ENCODE measurements at regions not wholly inside any gene's neighbourhood (a gene's known extent, or its start where the extent isn't known, plus 50 kb on each side); places are given as distances from the start of the nearest gene placed in this dataset.
"Not testable (repeated sequence)": the region's sequence is repeated elsewhere in the genome, so short reads cannot be mapped to it uniquely, and the experiment has no call there.

DNA sequence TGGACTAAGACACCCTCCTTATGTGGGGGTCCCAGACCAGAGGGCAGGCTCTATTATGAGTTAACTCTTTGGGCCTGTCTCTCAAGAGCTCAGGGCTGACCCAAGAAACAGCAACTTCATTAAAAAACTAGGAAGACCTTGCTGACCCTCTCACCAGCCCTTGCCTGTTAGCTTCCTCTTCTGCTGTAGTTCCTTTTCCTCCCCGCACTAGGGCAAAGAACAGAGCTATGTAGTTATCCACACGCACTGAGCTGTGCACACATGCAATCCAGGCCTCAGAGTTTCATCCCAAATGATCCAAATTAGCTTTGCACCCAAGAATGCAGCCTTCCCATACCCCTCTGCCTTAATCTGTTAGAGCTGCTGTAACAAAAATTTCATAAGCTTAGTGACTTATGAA, 539.6 kb upstream of the CADM1 start:
- H3K4me3 ChIP-seq (ENCODE audit: control insufficient read depth, low read depth, low read length) = no peak overlapping the region
- DNase-seq (ENCODE audit: low read depth) = no peak
- TF ChIP-seq, protein P1, sequence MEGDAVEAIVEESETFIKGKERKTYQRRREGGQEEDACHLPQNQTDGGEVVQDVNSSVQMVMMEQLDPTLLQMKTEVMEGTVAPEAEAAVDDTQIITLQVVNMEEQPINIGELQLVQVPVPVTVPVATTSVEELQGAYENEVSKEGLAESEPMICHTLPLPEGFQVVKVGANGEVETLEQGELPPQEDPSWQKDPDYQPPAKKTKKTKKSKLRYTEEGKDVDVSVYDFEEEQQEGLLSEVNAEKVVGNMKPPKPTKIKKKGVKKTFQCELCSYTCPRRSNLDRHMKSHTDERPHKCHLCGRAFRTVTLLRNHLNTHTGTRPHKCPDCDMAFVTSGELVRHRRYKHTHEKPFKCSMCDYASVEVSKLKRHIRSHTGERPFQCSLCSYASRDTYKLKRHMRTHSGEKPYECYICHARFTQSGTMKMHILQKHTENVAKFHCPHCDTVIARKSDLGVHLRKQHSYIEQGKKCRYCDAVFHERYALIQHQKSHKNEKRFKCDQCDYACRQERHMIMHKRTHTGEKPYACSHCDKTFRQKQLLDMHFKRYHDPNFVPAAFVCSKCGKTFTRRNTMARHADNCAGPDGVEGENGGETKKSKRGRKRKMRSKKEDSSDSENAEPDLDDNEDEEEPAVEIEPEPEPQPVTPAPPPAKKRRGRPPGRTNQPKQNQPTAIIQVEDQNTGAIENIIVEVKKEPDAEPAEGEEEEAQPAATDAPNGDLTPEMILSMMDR (conservative IDR thresholded peaks at IDR 0.05; ENCODE audit: control insufficient read depth, insufficient read depth, low read depth, low read length) = no peak

DNA sequence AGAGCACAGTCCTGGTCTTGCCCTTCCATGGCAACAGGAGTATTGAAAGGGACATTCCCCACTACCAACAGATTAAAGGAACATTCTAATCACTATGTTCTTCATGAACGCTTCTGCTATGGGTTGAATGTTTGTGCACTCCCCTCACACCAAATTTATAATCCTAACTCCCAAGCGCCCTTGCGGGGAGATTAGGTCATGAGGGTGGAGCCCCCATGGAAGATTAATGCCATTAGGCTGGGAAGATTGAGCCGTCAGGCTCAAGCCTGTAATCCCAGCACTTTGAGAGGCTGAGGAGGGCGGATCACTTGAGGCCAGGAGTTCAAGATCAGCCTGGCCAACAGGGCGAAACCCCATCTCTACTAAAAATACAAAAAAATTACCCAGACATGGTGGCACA, 538.8 kb upstream of the CADM1 start:
- not testable (repeated sequence) for H3K4me3 ChIP-seq (ENCODE audit: control insufficient read depth, low read depth, low read length); DNase-seq (ENCODE audit: low read depth)

GRCh38 chr11:116042146-116042545, 537.9 kb upstream of the CADM1 start:
- TF ChIP-seq, protein P1 (conservative IDR thresholded peaks at IDR 0.05; ENCODE audit: control insufficient read depth, insufficient read depth, low read depth, low read length) = no peak
- DNase-seq (ENCODE audit: low read depth) = no peak
- no peak overlapping the region for H3K4me3 ChIP-seq (ENCODE audit: control insufficient read depth, low read depth, low read length)

- no peak for DNase-seq (ENCODE audit: low read depth)
- H3K4me3 ChIP-seq (ENCODE audit: control insufficient read depth, low read depth, low read length) = no peak overlapping the region
- TF ChIP-seq, protein P1 (conservative IDR thresholded peaks at IDR 0.05; ENCODE audit: control insufficient read depth, insufficient read depth, low read depth, low read length) = no peak
These were observed 533.6 kb upstream of the CADM1 start for GRCh38 chr11:116037861-116038260.

GRCh38 chr11:116035977-116036376, 531.8 kb upstream of the CADM1 start:
- no peak overlapping the region for H3K4me3 ChIP-seq (ENCODE audit: control insufficient read depth, low read depth, low read length)
- TF ChIP-seq, protein P1 (conservative IDR thresholded peaks at IDR 0.05; ENCODE audit: control insufficient read depth, insufficient read depth, low read depth, low read length) = no peak
- DNase-seq (ENCODE audit: low read depth) = no peak

- no peak for DNase-seq (ENCODE audit: low read depth)
- TF ChIP-seq, protein P1 (conservative IDR thresholded peaks at IDR 0.05; ENCODE audit: control insufficient read depth, insufficient read depth, low read depth, low read length) = no peak
- no peak overlapping the region for H3K4me3 ChIP-seq (ENCODE audit: control insufficient read depth, low read depth, low read length)
These were observed 529.8 kb upstream of the CADM1 start for GRCh38 chr11:116033931-116034553.

DNA sequence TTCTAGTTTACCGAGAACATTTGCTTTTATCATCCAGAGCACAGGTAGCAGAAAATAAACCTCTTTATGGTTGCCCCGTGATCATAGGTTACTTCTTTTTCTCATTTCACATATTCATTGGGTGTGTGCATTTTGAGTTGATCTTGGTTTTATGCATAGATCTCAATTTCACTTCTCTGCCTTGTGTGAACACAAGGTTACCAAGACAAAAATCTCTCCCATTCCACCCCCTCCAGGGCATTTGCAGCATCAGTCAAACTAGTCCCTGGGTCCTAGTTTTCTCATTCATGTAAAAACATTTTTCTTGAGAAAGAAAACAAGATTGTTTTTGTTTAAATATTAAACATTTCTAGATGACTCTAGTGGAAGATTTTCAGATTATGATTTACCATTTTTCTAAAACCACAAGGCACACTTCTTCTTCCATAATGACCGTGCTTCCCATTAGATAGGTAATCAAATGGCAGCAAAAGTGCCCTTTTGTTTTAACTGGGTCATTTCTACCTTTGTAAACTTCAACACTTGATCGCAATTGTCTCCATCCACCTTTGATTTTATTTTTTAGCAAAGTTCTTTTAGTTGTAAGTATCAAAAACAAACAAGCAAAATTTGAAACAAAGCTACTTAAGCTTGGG, 526.6 kb upstream of the CADM1 start:
- TF ChIP-seq, protein P1 (conservative IDR thresholded peaks at IDR 0.05; ENCODE audit: control insufficient read depth, insufficient read depth, low read depth, low read length) = no peak
- no peak overlapping the region for H3K4me3 ChIP-seq (ENCODE audit: control insufficient read depth, low read depth, low read length)
- DNase-seq (ENCODE audit: low read depth) = no peak

DNA sequence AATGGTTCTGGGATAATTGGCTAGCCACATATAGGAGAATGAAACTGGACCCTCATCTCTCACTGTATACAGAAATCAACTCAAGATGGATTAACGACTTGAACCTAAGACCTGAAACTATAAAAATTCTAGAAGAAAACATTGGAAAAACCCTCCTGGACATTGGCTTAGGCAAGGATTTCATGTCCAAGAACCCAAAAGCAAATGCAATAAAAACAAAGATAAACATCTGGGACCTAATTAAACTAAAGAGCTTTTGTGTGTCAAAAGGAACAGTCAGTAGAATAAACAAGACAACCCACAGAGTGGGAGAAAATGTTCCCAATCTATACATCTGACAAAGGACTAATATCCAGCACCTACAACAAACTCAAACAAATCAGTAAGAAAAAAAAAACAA, 524.3 kb upstream of the CADM1 start:
- not testable (repeated sequence) for H3K4me3 ChIP-seq (ENCODE audit: control insufficient read depth, low read depth, low read length); DNase-seq (ENCODE audit: low read depth)

All from fibroblast of mammary gland (primary cell).